NCI-H187 (cell line): ENCODE measurements at regions not wholly inside any gene's neighbourhood (a gene's known extent, or its start where the extent isn't known, plus 50 kb on each side); places are given as distances from the start of the nearest gene placed in this dataset.
"Not testable (repeated sequence)": the region's sequence is repeated elsewhere in the genome, so short reads cannot be mapped to it uniquely, and the experiment has no call there.

Experiments
- DNase-seq, 2 experiments: peaks; one replicate each; lab custom pipeline; 2025; lab: John Stamatoyannopoulos, UW

DNA sequence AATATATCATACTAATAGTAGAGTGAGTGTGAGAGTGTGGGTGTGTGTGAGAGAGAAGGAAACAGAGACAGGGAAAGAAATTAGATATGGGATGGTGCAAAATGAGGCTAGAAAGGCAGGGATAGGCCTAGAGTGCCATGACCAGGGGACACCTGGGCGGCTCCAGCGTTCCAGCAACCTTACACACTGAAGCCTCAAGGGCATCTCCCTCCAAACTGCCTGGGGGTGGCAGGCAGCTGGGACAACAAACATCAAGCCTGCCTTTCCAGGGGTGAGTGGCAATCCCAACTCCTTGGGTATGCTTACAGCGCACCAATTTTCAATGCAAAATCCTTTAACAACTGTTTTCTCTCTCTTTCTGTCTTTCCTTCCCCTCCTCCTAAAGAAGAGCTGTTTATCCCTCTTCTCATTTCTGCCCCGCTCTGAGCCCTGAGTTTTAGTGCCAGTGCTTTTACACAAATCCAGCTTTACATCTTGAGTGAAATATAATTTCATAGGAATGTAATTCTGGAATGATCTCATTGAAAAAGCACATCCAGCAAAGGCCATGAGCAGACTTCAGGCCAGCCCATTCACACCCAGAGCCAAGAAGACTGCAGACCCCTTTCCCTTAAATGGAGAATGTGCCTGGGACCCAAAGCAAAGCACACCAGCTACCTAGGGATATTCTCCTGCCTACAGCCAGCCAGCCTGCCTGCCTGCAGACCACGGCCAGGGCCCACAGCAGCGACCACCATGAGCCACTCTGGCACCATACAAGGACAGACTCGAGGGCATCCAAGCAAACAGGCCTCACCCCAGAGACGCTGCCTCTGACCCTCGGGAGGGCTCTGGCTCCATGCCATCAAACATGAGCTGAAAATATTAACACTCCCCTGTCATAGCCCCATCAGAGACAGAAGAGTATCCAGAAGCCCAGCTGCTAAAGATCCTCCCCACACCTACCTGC, 90.3 kb downstream of the RPL27A start:
- no peak for DNase-seq

DNA sequence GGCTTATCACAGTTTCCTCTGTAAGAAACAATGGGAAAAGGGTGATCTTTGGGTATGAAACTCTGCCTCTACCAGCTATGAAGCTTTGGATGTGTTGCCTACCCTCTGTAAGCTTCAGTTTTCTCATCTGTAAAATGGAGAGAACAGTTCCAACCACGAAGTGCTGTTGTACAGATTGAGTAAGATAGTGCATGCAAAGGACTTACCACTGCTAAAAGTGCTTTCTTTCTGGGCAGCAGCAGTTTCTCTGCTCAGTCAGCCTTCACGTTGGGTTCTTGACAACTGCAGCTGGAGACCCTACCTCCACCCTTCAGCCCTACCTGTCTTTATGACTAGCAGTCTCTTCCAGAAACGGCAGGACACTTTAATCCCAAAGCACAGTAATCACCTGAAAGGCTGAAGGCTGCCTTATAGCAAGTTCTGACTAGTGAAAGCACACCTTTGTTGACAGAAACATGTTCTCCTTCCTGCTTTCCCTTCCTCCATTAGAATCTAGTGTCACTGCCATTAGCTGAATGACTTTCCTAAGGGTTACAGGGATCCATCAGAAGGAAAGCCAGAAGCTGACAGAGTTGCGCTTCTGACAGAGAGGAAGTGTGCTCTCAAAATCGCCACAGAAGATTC, 91.4 kb downstream of the RPL27A start:
- no peak for DNase-seq

DNA sequence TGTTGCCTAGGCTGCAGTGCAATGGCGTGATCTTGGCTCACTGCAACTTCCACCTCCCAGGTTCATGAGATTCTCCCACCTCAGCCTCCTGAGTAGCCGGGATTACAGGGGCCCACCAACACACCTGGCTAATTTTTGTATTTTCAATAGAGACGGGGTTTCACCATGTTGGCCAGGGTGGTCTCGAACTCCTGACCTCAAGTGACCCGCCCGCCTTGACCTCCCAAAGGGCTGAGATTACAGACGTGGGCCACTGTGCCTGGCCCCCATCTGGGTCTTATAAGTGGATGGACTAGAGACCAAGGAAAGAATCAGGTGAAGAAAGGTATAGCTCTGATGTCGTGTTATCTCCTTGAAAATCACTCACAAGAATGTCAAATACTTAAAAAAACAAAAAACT, 92.3 kb downstream of the RPL27A start:
- DNase-seq = not testable (repeated sequence)

DNA sequence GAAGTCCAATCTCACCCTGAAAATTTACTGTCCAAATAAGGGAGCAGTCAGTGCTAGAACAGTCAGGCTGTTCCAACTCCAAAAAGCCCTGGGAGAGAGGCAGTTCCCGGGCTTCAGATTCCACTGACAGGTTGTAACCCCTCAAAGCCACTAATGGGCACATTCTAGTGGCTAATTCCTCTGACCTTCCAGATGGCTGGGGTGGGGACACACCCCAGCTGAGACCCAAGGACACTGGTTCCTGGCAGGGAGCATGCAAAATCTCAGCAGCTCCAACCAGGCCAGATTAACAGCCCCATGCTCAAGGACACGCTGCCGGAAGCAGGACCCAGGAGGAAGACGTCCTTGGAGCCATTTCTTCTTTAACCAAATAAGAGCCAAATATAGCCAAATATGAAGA, 92.7 kb downstream of the RPL27A start:
- DNase-seq = no peak

DNA sequence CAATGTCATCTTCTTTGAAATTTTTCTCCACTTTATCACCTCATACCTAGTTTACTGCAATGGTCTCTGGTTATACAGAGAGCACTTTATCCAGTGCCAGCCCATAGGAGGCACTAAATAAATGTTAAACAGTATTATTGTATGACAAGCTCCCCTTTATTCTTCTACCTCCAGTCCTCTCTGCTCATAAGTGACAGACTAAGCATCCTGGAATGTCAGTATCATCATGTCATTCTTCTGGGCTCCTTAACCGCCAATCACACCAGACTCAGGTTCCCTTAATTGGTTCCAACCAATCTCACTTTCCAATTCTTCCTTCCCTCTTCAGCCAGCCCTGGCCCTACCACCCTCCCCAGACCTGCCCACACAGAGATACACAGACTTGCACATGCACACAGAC, 93.1 kb downstream of the RPL27A start:
- no peak for DNase-seq

DNA sequence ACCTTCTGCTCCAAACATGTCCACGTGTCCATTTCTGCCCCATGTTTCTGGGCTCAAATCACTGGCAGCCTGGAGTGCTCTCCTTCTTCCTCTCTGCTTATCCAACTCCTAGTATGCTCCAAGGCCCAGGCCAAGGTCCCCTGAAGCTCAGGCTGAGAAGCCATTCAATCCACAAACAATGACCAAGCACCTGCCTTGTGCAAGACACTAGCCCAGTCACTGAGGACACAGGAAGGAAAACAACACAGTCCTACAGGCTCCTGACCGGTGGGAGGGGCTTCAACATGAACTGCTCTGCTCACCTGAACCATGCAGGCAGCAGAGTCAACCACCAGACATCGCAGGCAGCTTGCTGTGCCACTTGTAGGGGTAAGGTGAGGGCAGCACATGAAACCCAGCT, 93.6 kb downstream of the RPL27A start:
- DNase-seq = no peak

DNA sequence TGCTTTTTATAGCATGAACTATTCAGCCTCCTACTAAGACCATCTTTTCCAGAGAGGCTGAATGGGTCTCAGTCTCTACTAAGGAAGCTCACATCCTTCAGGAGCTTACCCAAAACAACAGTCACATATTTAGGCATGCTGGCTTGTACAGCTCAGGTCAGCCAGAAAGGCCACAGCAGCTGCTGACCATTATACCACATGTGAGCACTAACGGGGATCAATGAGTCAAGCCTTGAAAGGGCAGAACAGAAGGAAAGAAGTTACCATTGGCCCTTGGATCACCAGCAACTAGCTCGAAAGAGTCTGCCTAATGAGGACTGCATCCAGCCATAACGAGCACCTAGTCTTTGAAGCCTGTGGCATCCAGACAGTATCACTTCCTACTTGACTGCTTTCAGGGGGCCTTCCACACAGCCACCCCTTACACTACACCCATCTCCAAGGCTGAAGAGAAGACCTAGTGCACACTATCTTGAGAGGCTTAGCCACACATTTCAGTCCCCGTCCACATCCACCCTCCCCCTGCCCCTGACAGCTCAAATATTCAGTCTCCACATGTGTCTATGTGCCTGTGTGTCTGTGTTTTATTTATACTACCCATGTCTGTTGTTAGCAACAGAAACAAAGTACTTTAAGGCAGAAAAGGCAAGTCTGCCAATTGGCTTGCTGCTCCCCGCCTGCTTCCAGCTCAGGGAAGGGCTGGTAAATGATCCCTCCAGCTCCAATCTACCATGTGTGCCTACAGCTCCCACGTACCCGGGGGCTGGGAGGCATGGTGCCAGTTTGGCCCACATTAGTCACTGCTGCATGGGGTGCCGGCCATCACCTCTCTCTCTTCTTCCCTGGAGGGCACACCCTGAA, 95.5 kb downstream of the RPL27A start:
- DNase-seq = no peak

DNA sequence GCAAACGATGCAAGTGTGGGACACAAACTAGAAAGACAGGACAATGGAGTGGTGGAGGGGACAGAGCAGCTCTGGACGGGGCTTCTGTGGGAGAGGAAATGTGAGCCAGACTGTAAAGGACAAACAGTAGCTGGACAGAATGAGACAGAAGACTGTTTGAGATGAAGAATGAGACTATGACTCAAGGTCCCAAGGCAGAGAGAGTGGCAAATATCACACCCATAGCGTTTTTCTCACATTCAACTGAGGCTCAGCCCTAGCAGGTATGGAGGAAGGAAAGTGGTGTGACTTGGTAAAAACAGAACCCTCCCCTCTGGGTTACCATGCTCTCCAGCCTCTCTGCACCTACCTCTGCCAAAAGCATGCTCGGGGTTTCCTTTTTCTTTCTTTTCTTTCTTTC, 96.5 kb downstream of the RPL27A start:
- DNase-seq = no peak

DNA sequence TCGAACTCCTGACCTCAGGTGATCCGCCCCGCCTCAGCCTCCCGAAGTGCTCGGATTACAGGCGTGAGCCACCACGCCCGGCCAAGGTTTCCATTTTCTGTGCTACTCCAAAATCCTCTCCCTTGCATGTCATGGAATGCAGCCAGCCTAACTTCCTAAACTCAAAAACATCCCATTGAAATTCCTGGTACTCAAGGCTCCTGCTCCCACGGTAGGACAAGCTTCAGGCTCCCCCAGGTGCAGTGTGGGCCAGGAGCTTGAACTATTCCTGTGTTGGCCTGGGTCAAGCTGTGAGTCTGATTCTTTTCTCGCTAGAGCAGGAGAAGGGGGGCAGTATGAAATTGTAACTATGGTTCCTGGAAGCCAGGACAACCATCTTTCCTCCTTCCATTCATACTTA, 97.1 kb downstream of the RPL27A start:
- no peak for DNase-seq

DNA sequence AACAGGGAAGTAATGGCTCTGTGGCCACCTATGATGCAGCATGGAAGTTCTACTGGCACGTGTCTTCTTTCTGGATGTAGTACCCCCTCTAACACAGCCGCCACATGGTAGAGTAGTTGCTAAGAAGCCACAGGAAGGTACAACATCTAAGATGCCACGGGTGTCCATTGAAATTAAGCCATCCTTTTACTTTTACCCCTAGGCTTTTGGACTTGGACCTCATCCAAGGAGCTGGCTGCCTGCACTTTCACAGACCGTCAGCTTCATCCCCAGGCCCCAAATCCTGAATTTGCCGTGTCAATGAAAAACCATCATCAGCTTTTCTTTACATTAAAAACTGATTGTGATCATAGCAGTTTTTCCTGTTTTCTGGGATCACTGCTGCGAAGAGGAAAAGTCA, 102.4 kb downstream of the RPL27A start:
- DNase-seq = no peak

DNA sequence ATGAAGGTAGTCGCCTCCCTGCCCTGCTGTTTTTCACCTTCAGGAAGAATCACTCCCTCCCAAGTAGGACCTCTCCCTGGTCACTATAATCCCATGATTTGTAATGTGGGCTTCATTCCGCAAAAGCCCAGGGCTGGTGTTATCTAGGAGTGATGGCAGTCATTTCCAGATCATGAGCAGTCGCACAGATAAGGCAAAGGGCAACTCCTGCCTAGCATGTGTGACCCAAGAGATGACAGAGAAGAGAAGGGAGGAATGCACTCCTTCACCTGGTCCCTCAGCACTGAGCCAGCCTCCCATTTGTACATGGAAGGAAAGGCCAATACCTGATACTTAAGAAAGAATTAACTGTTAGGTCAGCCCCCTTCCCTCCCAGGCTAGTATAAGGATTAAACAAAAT, 102.9 kb downstream of the RPL27A start:
- no peak for DNase-seq

DNA sequence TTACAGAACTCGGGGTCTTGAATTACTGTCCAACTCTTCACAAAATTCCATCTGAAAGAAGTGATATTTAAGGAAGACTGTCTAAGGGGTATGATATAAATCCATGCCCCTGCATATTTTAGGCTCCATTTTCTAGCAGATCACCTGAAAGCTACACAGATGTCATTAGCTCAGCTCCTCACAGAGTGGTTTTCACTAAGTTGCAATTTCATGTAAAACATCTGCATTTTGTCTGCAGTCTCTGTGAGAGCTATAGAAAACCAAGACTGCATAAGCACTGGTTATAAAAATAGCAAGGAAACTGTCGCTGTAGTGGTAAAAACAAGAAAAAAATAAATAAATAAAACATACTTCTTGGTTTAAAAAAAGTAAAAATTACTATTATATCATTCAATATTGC, 103.4 kb downstream of the RPL27A start:
- no peak for DNase-seq

DNA sequence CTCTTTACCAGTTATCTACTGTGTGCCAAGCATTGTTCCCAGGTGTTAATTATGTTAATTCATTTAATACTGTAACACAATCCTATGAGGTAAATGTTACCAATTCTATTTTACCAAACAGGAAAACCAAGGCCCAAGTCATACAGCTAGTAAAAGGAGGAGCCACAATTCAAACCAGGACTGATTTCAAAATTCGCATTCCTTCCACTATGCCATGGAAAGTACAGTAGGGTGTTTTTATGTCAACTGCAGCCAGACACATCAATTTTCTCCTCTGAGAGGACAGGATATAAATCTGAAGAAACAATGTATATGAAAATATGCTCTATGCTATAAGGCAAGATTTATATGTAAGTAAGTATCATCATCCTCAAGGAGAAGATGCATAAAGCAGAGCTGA, 104.3 kb downstream of the RPL27A start:
- DNase-seq = no peak

DNA sequence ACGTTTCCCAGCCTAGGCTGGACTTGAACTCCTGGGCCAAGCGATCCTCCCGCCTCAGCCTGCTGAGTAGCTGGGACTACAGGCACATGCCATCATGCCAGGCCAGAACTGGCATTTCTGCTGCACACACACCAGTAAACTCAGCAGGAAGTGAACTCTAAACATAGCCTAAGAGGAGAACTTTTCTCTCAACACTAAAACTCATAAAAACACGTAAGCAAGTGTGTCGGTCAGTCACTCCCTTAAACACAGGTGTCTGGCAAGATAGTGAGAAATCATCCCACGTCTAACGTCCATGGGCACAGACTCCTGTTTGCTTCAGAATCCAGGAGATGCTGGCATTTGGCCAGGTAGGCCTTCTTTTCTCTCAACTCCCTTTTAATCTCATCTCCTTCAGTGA, 104.8 kb downstream of the RPL27A start:
- DNase-seq = no peak

DNA sequence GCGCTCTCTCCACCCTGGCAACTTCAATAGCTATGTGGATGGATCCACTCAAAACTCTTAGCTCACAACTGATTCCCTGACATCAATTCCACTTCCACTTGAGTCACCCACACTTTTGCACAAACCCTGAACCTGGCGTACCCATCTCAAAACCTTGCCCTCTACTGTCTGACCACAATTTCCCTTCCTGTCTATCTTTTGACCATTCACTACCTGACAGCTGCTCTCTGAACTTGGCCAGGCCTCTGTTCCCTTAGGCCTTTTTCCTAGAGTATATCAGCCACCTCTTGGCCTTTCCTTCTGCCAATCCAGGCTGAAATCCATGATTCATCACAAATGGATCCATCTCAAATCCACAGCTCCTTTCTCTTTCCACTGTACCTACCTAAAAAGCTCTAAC, 106.0 kb downstream of the RPL27A start:
- no peak for DNase-seq

DNA sequence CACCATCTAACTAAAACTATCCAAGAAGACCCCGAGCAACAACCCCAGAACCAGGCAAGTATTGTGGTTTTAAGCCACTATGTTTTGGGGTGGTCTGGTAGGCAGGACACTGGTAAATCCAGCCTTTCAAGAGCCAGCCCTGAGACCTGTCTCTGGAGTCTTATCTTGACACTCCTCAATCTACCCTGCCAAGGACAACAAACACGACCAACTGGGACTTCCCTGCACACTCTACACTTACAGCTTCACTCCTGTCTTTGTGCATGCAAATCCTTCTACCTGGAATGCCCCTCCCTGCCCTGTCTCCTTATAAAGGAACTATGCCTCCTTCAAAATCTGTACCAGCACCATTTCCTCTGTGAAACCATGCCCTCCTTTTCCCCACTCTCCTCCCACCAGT, 107.3 kb downstream of the RPL27A start:
- no peak for DNase-seq

DNA sequence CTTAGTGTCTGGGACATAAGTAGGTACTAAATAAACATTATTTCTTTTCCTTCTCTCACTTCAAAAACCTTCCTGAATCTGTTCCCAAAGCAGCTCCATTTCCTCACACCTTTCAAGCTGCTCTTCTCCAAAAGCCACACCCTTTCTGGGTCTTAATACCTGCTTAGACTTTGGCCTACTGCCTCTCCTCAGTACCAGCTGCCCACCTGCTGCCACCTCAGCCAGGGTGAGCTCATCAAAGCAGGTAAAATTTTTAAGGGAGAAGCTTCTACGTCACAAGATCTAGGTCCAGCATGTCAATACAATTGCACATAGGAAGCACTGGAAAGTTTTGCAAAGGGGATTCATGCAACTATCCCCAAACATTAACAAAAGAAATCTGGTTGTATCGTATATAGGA, 108.4 kb downstream of the RPL27A start:
- DNase-seq = no peak

DNA sequence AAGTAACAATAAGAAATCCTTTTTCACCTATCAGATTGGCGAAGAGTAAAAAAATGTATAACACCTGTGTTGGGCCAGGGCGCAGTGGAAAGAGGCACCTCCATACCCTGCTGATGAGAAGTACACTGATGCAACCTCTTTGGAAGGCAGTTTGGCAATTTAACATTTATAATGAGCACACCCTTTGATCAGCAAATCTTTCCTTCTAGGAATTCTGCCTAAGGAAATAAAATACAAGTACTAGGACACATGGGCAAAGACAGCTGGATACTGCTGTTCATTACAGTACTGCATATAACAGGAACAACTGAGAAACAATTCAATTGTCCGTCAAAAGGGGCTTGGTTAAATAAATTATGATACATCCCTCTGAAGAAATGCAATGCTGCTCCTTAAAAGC, 110.1 kb downstream of the RPL27A start:
- no peak for DNase-seq

DNA sequence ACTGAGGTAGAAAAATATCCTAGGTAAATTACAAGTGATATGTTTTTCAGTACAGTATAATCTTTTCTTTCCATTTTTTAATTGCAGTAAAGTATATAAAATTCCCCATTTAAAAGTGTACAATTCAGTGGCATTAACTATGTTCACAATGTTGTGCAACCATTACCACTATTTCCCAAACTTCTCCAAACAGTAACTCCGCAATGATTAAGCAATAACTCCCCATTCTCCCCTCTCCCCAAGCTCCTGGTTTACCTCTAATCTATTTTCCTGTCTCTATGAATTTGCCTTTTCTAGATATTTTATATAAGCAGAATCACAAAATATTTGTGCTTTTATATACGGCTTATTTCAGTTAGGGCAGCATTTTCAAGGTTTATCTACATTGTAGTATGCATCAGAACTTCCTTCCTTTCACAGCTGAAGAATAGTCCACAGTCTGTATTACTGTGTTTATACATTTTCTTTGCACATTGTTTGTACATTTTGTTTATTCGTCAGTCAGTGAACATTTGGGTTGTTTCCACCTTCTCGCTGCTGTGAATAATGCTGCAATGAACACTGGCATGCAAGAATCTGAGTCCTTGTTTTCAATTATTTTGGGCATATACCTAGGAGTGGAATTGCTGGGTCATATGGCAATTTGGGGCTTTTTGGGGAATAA, 110.7 kb downstream of the RPL27A start:
- DNase-seq = no peak

DNA sequence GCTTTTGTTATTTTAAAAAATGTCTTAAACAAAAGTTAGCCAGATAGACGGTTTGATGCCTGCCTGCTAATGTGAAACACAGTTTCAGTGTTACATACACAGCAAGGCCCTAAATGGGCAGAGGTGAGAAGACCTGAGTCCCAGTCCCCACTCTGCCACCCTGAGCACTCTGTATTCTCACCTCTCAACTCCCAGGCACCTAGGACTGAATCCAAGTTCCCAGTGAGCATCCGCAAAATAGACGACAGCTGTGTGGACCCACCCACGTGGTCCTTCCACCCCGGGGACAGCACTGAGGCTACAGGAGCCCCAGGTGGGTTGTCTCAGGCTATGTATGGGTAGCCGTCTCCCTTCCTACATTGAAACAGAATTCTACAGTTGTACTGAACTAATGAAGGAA, 111.5 kb downstream of the RPL27A start:
- DNase-seq = no peak

DNA sequence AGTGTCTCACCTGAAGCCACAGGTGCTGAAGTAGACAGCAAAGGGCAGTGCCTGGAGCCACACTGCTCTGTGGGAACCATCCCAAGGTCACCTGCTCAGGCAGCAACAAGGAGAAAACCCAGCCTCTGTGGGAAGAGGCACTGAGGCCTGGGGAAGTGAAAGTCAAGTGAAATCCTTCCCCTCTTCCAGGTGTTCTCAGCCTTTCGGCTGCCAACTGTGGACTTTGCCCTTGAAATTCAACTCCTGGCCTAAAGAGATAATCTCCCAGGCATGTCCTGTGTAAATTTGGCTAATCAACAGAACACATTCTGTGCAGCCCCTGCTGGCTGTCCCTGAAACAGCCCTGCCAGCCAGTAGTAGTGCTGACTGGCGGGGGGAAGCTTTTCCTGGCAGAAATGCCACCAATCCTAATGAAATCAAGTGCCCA, 112.1 kb downstream of the RPL27A start:
- no peak for DNase-seq

DNA sequence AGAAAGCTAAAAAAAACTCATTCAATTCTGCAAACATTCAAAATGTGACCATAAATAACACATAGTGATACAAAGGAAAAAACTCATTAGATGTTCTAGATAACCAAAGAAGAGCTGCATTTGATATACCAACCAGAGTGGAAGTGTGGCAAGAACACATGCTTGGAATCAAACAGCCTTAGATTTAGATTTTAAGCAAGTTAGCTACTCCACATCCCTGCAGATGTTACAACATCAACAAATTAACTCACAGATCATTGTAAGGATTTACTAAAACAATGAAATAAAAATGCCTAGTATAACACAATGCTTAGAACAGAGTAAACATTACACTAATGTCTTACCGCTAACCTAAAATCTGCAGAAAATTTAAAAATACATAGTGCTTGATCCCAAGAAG, 114.0 kb upstream of the AKIP1 start:
- no peak for DNase-seq
